GM10248 (cell line): ENCODE measurements at regions not wholly inside any gene's neighbourhood (a gene's known extent, or its start where the extent isn't known, plus 50 kb on each side); places are given as distances from the start of the nearest gene placed in this dataset.

Experiments used
- CTCF ChIA-PET: fragments of 300-600 bp; sonication (Branson Sonifier 250); formaldehyde crosslinking; extraction: SDS; loops from one replicate; lab custom pipeline; 2021; ENCODE audit warnings: antibody characterized with exemption; lab: Yijun Ruan, JAX
- POLR2A ChIA-PET: fragments of 350-650 bp; sonication (Branson Sonifier 250); formaldehyde crosslinking; extraction: SDS; loops from one replicate; lab custom pipeline; 2020; ENCODE audit warnings: antibody characterized with exemption; lab: Yijun Ruan, JAX
- DNase-seq: peaks from one replicate; pipeline ENCODE4 v3.0.0; 2012; ENCODE audit errors: extremely low spot score
- CTCF ChIP-seq: IDR thresholded peaks from 2 replicates; pipeline ENCODE4 v1.5.1; 2012; ENCODE audit warnings: mild to moderate bottlenecking, low read depth; ENCODE audit errors: extremely low read depth, missing control alignments, control extremely low read depth

GRCh38 chr2:64398516-64399129 lies 55.3 kb upstream of the LGALSL start:
- CTCF ChIA-PET = interaction anchor here (1.0 to 4.3 kb wide), 4 partner anchors 12 to 90 kb away, joined by 4 to 25 read pairs (median 4); no protein-coding TSS in a partner anchor
- no peak for TF ChIP-seq CTCF
- no peak for DNase-seq
- POLR2A ChIA-PET = no interaction called here

DNA sequence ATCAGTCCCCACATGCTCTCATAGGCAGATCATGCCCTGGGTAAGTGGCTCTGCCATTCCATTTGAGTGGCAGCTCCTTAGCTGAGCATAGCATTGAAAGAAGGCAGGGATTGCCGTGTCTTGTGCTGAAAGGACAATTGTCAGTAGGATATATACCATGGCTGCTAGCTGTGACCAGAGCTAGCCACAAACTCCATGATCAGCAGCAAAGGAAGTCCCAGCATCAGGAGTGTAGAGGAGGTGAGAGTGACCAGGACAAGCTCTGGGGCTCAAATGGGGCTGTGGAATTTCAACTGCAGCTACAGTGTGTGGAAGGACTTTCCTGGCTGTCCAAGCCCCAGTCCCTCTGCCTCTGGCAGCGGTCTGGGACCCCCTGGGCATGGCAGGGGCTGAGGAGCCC lies 54.4 kb upstream of the LGALSL start:
- ChIA-PET POLR2A (no interaction called here), CTCF (interaction anchor here (1.0 to 4.3 kb wide), 5 partner anchors 11 to 89 kb away, joined by 4 to 25 read pairs (median 4); no protein-coding TSS in a partner anchor)
- no peak for TF ChIP-seq CTCF

GRCh38 chr2:64400105-64400728 lies 53.7 kb upstream of the LGALSL start:
- TF ChIP-seq CTCF = no peak
- ChIA-PET POLR2A (no interaction called here), CTCF (interaction anchor here (1.2 to 4.3 kb wide), 4 partner anchors 9 to 88 kb away, joined by 3 to 25 read pairs (median 4); no protein-coding TSS in a partner anchor)
- no peak for DNase-seq

More for the DNA sequence above, 54.4 kb upstream of the LGALSL start:
- DNase-seq = no peak

DNA sequence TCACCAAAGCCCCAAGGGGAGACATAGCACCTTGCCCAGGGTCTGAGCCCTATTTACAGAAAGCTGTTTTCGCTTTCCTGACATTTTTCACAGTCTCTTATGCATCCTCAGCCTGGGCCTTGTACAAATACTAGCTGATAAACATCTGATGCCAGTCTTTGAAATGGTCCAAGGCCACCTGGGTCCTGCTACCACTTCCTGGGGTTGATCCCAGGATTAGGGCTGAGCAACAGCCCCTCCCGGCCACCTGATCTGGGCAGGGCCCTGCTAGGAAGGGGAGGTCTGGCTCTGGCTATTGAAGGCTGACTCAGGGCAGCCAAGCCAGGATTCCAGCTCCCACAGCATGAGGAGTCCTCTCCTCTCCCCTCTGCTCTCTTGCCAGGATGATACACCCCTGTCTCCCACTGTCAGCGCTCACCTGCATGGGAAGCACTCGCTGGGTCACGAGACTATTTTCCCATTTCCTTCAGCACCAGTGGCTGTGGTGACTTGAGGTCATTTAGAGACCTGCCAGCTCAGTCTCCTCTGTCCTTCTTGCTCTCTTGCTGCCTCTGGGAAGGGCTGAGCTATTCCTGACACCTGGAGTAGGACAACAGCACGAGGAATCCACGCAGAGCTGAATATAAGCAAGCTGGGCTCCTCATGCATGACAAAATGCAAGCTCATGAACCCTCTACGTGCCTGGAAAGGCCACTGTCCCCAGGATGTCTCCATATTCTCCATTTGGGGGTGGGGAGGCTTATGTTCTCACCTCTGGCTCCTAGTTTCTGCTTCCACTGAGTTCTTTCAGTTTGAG lies 53.0 kb upstream of the LGALSL start:
- ChIA-PET CTCF (interaction anchor here (1.2 to 4.3 kb wide), 5 partner anchors 9 to 87 kb away, joined by 3 to 25 read pairs (median 4); no protein-coding TSS in a partner anchor), POLR2A (no interaction called here)
- no peak for DNase-seq
- TF ChIP-seq CTCF = no peak

- CTCF ChIA-PET = interaction anchor here (1.2 to 1.5 kb wide), 3 partner anchors 8 to 56 kb away, joined by 3 to 4 read pairs (median 3); no protein-coding TSS in a partner anchor
- POLR2A ChIA-PET = no interaction called here
- no peak for DNase-seq
These were observed 52.5 kb upstream of the LGALSL start for GRCh38 chr2:64401529-64401880.

More at GRCh38 chr2:64401529-64401880, 52.5 kb upstream of the LGALSL start:
- no peak for TF ChIP-seq CTCF
